ENCODE measurements at regions not wholly inside any gene's neighbourhood (a gene's known extent, or its start where the extent isn't known, plus 50 kb on each side); places are given as distances from the start of the nearest gene placed in this dataset.

DNA sequence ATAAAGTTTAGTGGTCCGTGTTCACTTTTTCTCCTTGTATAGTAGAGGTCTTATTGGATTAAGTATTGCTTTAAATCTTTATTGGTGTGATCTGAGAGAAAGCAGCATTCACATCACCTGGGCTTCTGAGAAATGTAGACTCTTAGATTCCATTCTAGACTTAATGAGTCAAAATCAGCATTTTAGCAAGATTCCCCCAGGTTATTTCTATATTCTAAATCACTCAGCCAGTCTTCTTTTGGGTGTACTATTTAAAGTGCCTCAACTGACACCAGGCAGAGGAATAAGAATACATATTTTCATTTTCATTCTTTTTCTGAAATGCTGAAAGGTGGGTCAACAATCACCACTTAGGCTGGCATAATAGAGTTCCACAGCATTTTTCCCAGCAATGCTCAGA, 481.7 kb downstream of the TUSC7 start:
- no peak for TF ChIP-seq CTCF (conservative IDR thresholded peaks at IDR 0.05; ENCODE audit: control insufficient read depth, insufficient read depth, low read depth, low read length)
- H3K4me3 ChIP-seq (ENCODE audit: control insufficient read depth, low read depth, low read length), result no peak overlapping the region
- no peak for DNase-seq (ENCODE audit: low read depth)

- TF ChIP-seq CTCF (conservative IDR thresholded peaks at IDR 0.05; ENCODE audit: control insufficient read depth, insufficient read depth, low read depth, low read length), result no peak
- no peak overlapping the region for H3K4me3 ChIP-seq (ENCODE audit: control insufficient read depth, low read depth, low read length)
- DNase-seq (ENCODE audit: low read depth), result no peak
These were observed 483.3 kb downstream of the TUSC7 start for GRCh38 chr3:117192888-117193287.

DNA sequence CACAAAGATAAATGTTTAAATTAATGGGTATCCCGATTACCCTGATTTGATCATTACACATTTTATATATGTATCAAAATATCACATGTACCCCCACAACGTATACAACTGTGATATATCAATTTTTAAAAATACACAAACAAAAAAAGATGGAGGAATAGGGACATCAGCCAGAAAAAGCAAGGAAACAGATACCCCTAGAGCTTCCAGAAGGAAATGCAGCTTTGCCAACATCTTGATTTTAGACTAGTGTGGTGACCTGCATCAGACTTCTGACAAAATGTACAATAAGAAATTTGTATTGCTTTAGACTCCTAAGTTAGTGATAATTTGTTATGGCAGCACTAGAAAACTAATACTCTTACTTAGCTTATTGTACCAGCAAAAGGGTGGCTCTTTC, 483.8 kb downstream of the TUSC7 start:
- no peak overlapping the region for H3K4me3 ChIP-seq (ENCODE audit: control insufficient read depth, low read depth, low read length)
- peak; percentile 24 for DNase-seq (ENCODE audit: low read depth)
- TF ChIP-seq CTCF (conservative IDR thresholded peaks at IDR 0.05; ENCODE audit: control insufficient read depth, insufficient read depth, low read depth, low read length), result peak; percentile 59

DNA sequence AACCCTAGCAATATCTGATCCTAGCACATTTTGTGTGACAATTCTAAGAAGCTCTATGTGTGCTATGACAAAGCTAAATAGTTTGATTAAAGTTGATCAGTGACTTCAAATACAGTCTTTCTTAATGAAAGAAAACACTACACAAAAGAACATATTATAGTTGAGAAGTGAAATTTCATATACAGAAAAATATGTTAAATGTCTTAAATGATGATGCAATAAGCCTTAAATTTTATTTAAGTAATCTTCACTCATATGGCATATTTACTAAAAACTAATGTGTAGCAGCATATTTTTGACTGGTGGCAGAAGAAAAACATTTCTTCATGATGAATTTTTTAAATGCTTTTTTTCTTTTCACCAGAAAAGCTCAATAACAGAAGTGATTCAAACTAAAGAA, 485.5 kb downstream of the TUSC7 start:
- DNase-seq (ENCODE audit: low read depth), result no peak
- TF ChIP-seq CTCF (conservative IDR thresholded peaks at IDR 0.05; ENCODE audit: control insufficient read depth, insufficient read depth, low read depth, low read length), result no peak
- no peak overlapping the region for H3K4me3 ChIP-seq (ENCODE audit: control insufficient read depth, low read depth, low read length)

DNA sequence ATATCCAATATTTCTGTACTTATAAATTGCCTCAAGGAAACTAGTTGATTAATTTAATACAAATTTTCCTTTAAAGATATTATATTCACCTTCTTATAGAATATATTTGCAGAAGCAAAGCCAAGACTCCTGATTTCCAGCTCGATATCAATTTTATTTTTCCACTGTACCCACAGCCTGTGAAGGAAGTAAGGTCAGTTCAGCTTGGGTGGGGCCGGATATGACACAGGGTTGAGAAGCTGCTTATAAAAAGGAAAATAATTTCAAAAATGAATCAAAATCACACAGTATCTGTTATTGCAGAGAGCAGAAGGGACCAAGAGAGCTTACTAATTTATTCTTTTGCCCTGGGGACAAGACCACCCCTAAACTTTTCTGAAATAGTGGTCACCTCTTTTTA, 491.4 kb downstream of the TUSC7 start:
- no peak for TF ChIP-seq CTCF (conservative IDR thresholded peaks at IDR 0.05; ENCODE audit: control insufficient read depth, insufficient read depth, low read depth, low read length)
- H3K4me3 ChIP-seq (ENCODE audit: control insufficient read depth, low read depth, low read length), result no peak overlapping the region
- DNase-seq (ENCODE audit: low read depth), result no peak

GRCh38 chr3:117201901-117202774, 492.6 kb downstream of the TUSC7 start:
- no peak overlapping the region for H3K4me3 ChIP-seq (ENCODE audit: control insufficient read depth, low read depth, low read length)
- peak; percentile 6 for DNase-seq (ENCODE audit: low read depth)
- no peak for TF ChIP-seq CTCF (conservative IDR thresholded peaks at IDR 0.05; ENCODE audit: control insufficient read depth, insufficient read depth, low read depth, low read length)

Data from fibroblast of mammary gland (primary cell).